Right lobe of liver (tissue), 4 donors: ENCODE measurements at regions not wholly inside any gene's neighbourhood (a gene's known extent, or its start where the extent isn't known, plus 50 kb on each side); places are given as distances from the start of the nearest gene placed in this dataset.

Experiments
- POLR2A ChIP-seq: fragments of 450-650 bp; IDR thresholded peaks from one replicate; pipeline ENCODE4 v1.6.1; 2017; ENCODE audit warnings: antibody characterized with exemption, mild to moderate bottlenecking
- TF ChIP-seq, protein P1 (sequence below), 4 donors: fragments of 200-600 bp in 3 of 4; fragments of 450-650 bp in 1 of 4; IDR thresholded peaks; one replicate each; pipeline versions ENCODE4 v1.5.1 to v1.8.0; 2016 to 2022; ENCODE audit warnings: antibody characterized with exemption in 4 of 4, mild to moderate bottlenecking in 2 of 4
- donor health status: DM: no; HTN: no; CAD: no.
- donor health status: DM: no; HTN: no; CAD: no.
- donor health status: DM: no; HTN: yes; CAD: no.

DNA sequence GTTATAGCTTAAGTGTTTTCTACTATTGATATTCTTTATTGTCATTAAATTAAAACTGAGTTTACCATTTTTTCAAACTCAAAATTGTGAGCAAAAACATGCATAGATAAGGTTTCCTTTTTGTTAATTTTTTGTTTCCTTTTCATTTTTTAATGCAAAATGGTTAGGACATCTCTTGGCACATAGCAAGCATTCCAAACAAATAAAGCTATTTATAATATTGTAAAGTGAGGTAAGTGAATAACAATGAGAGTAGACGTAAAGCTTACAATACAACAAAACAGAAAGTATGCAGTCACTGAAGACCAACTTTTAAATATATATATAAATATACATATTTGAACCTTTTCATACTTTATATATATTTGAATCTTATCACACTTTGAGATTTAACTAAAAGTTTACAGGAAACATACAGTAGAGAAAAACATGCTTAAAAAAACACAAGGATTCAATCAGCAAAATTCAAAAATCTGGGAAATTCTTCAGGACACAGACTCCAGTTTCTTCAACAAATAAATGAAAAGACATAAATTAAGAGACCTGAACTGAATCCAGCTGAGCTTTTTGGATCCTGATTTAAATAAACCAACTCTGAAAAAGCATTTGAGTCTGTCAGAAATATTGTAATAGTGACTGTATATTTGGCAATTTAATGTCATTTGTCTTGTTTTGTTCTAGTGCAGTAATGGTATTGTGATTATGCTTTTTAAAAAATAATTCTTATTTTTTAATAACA is 67.5 kb upstream of the SAMSN1 start:
- TF ChIP-seq, protein P1, sequence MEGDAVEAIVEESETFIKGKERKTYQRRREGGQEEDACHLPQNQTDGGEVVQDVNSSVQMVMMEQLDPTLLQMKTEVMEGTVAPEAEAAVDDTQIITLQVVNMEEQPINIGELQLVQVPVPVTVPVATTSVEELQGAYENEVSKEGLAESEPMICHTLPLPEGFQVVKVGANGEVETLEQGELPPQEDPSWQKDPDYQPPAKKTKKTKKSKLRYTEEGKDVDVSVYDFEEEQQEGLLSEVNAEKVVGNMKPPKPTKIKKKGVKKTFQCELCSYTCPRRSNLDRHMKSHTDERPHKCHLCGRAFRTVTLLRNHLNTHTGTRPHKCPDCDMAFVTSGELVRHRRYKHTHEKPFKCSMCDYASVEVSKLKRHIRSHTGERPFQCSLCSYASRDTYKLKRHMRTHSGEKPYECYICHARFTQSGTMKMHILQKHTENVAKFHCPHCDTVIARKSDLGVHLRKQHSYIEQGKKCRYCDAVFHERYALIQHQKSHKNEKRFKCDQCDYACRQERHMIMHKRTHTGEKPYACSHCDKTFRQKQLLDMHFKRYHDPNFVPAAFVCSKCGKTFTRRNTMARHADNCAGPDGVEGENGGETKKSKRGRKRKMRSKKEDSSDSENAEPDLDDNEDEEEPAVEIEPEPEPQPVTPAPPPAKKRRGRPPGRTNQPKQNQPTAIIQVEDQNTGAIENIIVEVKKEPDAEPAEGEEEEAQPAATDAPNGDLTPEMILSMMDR (IDR thresholded peaks at IDR 0.05), result no peak
- TF ChIP-seq POLR2A, result no peak
